Right lobe of liver (tissue), 4 donors: ENCODE measurements at regions not wholly inside any gene's neighbourhood (a gene's known extent, or its start where the extent isn't known, plus 50 kb on each side); places are given as distances from the start of the nearest gene placed in this dataset.

Experiments
- CTCF ChIP-seq, 4 donors: fragments of 200-600 bp in 3 of 4; fragments of 450-650 bp in 1 of 4; IDR thresholded peaks; one replicate each; pipeline versions ENCODE4 v1.5.1 to v1.8.0; 2016 to 2022; ENCODE audit warnings: antibody characterized with exemption in 4 of 4, mild to moderate bottlenecking in 2 of 4
- POLR2A ChIP-seq: fragments of 450-650 bp; IDR thresholded peaks from one replicate; pipeline ENCODE4 v1.6.1; 2017; ENCODE audit warnings: antibody characterized with exemption, mild to moderate bottlenecking
- donor health status: DM: no; HTN: no; CAD: no.
- donor health status: DM: no; HTN: no; CAD: no.
- donor health status: DM: no; HTN: yes; CAD: no.

- TF ChIP-seq CTCF (IDR thresholded peaks at IDR 0.05) (peak; percentile 30 to 53 (median 46)), POLR2A (no peak)
These were observed 205.5 kb downstream of the NPR3 start for GRCh38 chr5:32916648-32917047.
